GM11168 (cell line): ENCODE measurements at regions not wholly inside any gene's neighbourhood (a gene's known extent, or its start where the extent isn't known, plus 50 kb on each side); places are given as distances from the start of the nearest gene placed in this dataset.
"Not testable (repeated sequence)": the region's sequence is repeated elsewhere in the genome, so short reads cannot be mapped to it uniquely, and the experiment has no call there.

Experiments
- in situ Hi-C: fragments of 300-500 bp; cut with MboI; formaldehyde crosslinking; loops from one replicate; pipeline ENCODE4 v1.12.0; 2022; ENCODE audit warnings: low sequenced_read_pairs; ENCODE audit not compliant: unreplicated experiment

GRCh38 chr2:16784652-16785051, 119.0 kb upstream of the CYRIA start:
- in situ Hi-C loops = no loop called here

GRCh38 chr2:16777123-16777870, 111.7 kb upstream of the CYRIA start:
- in situ Hi-C loops = no loop called here

GRCh38 chr2:16775899-16776231, 110.2 kb upstream of the CYRIA start:
- in situ Hi-C loops = no loop called here

- in situ Hi-C loops = no loop called here
These were observed 109.6 kb upstream of the CYRIA start for GRCh38 chr2:16774980-16775898.

GRCh38 chr2:16774091-16774490, 108.5 kb upstream of the CYRIA start:
- in situ Hi-C loops = no loop called here

- in situ Hi-C loops = no loop called here
These were observed 107.6 kb upstream of the CYRIA start for GRCh38 chr2:16773080-16773713.

GRCh38 chr2:16767789-16768476, 102.3 kb upstream of the CYRIA start:
- in situ Hi-C loops = no loop called here

- in situ Hi-C loops = no loop called here
These were observed 99.7 kb upstream of the CYRIA start for GRCh38 chr2:16765356-16765755.

GRCh38 chr2:16764487-16764886, 98.9 kb upstream of the CYRIA start:
- in situ Hi-C loops = no loop called here

- in situ Hi-C loops = no loop called here
These were observed 97.9 kb upstream of the CYRIA start for GRCh38 chr2:16763493-16763899.

GRCh38 chr2:16763056-16763455, 97.4 kb upstream of the CYRIA start:
- in situ Hi-C loops = no loop called here

GRCh38 chr2:16760426-16760825, 94.8 kb upstream of the CYRIA start:
- in situ Hi-C loops = no loop called here

- in situ Hi-C loops = loop anchor here (5.0 kb wide), 1 partner anchor 135 kb away; no protein-coding TSS in a partner anchor
These were observed 91.4 kb upstream of the CYRIA start for GRCh38 chr2:16756831-16757644.

GRCh38 chr2:16755442-16755841, 89.8 kb upstream of the CYRIA start:
- in situ Hi-C loops = loop anchor here (5.0 kb wide), 1 partner anchor 133 kb away; no protein-coding TSS in a partner anchor

GRCh38 chr2:16753025-16753424, 87.4 kb upstream of the CYRIA start:
- in situ Hi-C loops = not testable (repeated sequence)

GRCh38 chr2:16750925-16751214, 85.2 kb upstream of the CYRIA start:
- in situ Hi-C loops = not testable (repeated sequence)

GRCh38 chr2:16750175-16750924, 84.7 kb upstream of the CYRIA start:
- in situ Hi-C loops = no loop called here

- in situ Hi-C loops = not testable (repeated sequence)
These were observed 83.1 kb upstream of the CYRIA start for GRCh38 chr2:16748511-16749266.
